K562 (cell line): ENCODE measurements at regions not wholly inside any gene's neighbourhood (a gene's known extent, or its start where the extent isn't known, plus 50 kb on each side); places are given as distances from the start of the nearest gene placed in this dataset.
A peak's percentile ranks its signal among the peaks of the same experiment; 100 is the strongest.

ENCODE experiments used
- ATAC-seq: fragments of 200-7000 bp; cut with Tn5 transposase; 3 replicates; pipeline ENCODE4 v1.9.1; 2020; ENCODE audit warnings: moderate library complexity
- BruUV-seq: library from RNA; stranded (reverse); fragments of 400-500 nt; replicated peaks from 2 replicates; lab custom pipeline; 2021; lab: Mats Ljungman, UMichigan
- CTCF ChIA-PET: fragments of 300-600 bp; formaldehyde crosslinking; extraction: SDS; loops from one replicate; lab custom pipeline; 2021; ENCODE audit warnings: low intra/inter-chr PET ratio; lab: Yijun Ruan, JAX
- POLR2A ChIA-PET: fragments of 300-600, 350-650 bp; sonication (Branson Sonifier 250); formaldehyde crosslinking; extraction: SDS; loops from one replicate; lab custom pipeline; 2021; ENCODE audit warnings: antibody characterized with exemption, inconsistent platforms; lab: Yijun Ruan, JAX
- DNase-seq, 4 experiments: peaks; one replicate each; pipeline versions ENCODE4 v3.0.0 to v3.0.0-alpha.2; 2011 to 2018; ENCODE audit warnings: low spot score in 3 of 4, mixed read lengths in 3 of 4; ENCODE audit errors: extremely low read depth in 1 of 4
- FAIRE-seq: peaks from 2 replicates; lab custom pipeline; 2011; peaks lifted over from hg19 to GRCh38; lab: Jason Lieb, UNC
- H2AFZ ChIP-seq: 2 replicates; pipeline ENCODE4 v1.6.0; 2011; ENCODE audit warnings: low read depth, low read length, control low read depth, inconsistent platforms
- H3K27ac ChIP-seq: fragments of 200-600 bp; 3 replicates; pipeline ENCODE4 v1.8.0; 2011; ENCODE audit warnings: low read depth, mild to moderate bottlenecking, control low read depth, inconsistent platforms, low read length, moderate library complexity, mixed read lengths; ENCODE audit errors: extremely low read depth
- H3K27me3 ChIP-seq, 2 experiments: fragments of 300-600 bp in 1 of 2; 2 replicates in 1 of 2; 3 replicates in 1 of 2; pipeline versions ENCODE4 v1.6.0 to v1.8.0; 2011; ENCODE audit warnings: inconsistent platforms in 2 of 2, low read length in 2 of 2, mild to moderate bottlenecking in 1 of 2, mixed read lengths in 1 of 2, moderate library complexity in 1 of 2; ENCODE audit not compliant: control insufficient read depth in 2 of 2, insufficient read depth in 2 of 2
- H3K36me3 ChIP-seq: fragments of 300-600 bp; 3 replicates; pipeline ENCODE4 v1.8.0; 2011; ENCODE audit warnings: mild to moderate bottlenecking, low read length, inconsistent platforms; ENCODE audit not compliant: control insufficient read depth, insufficient read depth
- H3K4me1 ChIP-seq, 2 experiments: fragments of 200-600 bp in 1 of 2; replicated peaks in 1 of 2; 2 replicates in 1 of 2; 3 replicates in 1 of 2; pipeline versions ENCODE4 v1.5.1 to v1.8.0; 2011; ENCODE audit warnings: inconsistent platforms in 2 of 2, low read length in 2 of 2, mild to moderate bottlenecking in 1 of 2, mixed read lengths in 1 of 2, moderate library complexity in 1 of 2; ENCODE audit not compliant: control insufficient read depth in 2 of 2, insufficient read depth in 2 of 2
- H3K4me2 ChIP-seq: 2 replicates; pipeline ENCODE4 v1.6.1; 2011; ENCODE audit warnings: low read length, control low read depth, inconsistent platforms, mixed read lengths; ENCODE audit not compliant: insufficient read depth
- H3K4me3 ChIP-seq: fragments of 200-600 bp; sonication (generic), shearing (Covaris generic); 2 replicates; pipeline ENCODE4 v1.5.1; 2016; ENCODE audit warnings: control low read depth, inconsistent platforms
- H3K79me2 ChIP-seq: fragments of 200-600 bp; 3 replicates; pipeline ENCODE4 v1.8.0; 2011; ENCODE audit warnings: low read length, inconsistent platforms; ENCODE audit not compliant: control insufficient read depth, insufficient read depth
- H3K9ac ChIP-seq, 2 experiments: 2 replicates each; pipeline versions ENCODE4 v1.6.0 to v1.6.1; 2011; ENCODE audit warnings: low read depth in 2 of 2, low read length in 2 of 2, control low read depth in 1 of 2, inconsistent platforms in 1 of 2, mild to moderate bottlenecking in 1 of 2, mixed read lengths in 1 of 2; ENCODE audit not compliant: insufficient read depth in 1 of 2
- H3K9me1 ChIP-seq: one replicate; pipeline ENCODE4 v1.6.0; 2011; ENCODE audit warnings: inconsistent platforms, mild to moderate bottlenecking, low read length, moderate library complexity; ENCODE audit not compliant: control insufficient read depth, insufficient read depth
- H3K9me3 ChIP-seq: replicated peaks from 2 replicates; pipeline ENCODE4 v1.5.1; 2011; ENCODE audit warnings: low read depth, low read length, inconsistent platforms; ENCODE audit not compliant: control insufficient read depth, insufficient read depth
- H4K20me1 ChIP-seq: replicated peaks from 2 replicates; pipeline ENCODE4 v1.6.1; 2011; ENCODE audit warnings: low read length, inconsistent platforms, mixed read lengths; ENCODE audit not compliant: control insufficient read depth, insufficient read depth
- POLR2B ChIP-seq: fragments of 450-650 bp; IDR thresholded peaks from 2 replicates; pipeline ENCODE4 v1.6.1; 2018; ENCODE audit warnings: low read depth; ENCODE audit not compliant: partially characterized antibody
- RAD21 ChIP-seq, 2 experiments: fragments of 250-450 bp in 1 of 2; fragments of 450-650 bp in 1 of 2; sonication (Bioruptor Pico) in 1 of 2; formaldehyde crosslinking in 1 of 2; IDR thresholded peaks in 1 of 2; conservative IDR thresholded peaks in 1 of 2; 2 replicates each; pipeline versions ENCODE4 v1.4.0 to v1.8.0; 2020 to 2022; ENCODE audit warnings: mild to moderate bottlenecking in 2 of 2, moderate library complexity in 1 of 2
- WGBS: fragments of 100-300 bp; shearing (Covaris generic); methylation state at CpG from one replicate; pipeline ENCODE4 v1.1.6; 2016; ENCODE audit warnings: low coverage, mixed read lengths; ENCODE audit not compliant: insufficient coverage; ENCODE audit errors: missing lambda C conversion rate; 5-methylcytosine and 5-hydroxymethylcytosine counted together
- in situ Hi-C: fragments of 300-500 bp; cut with MboI; formaldehyde crosslinking; loops from 4 replicates; pipeline ENCODE4 v1.15.0; 2018; ENCODE audit warnings: inconsistent platforms, mixed read lengths
- intact Hi-C: fragments of 100-400 bp; cut with micrococcal nuclease; formaldehyde crosslinking; loops from 2 replicates; pipeline ENCODE4 v1.14.2; 2022
- TF ChIP-seq, protein P1 (sequence below), 3 experiments: IDR thresholded peaks in 2 of 3; conservative IDR thresholded peaks in 1 of 3; 2 replicates each; pipeline ENCODE4 v1.5.1; 2011 to 2012; ENCODE audit warnings: low read length in 3 of 3, mild to moderate bottlenecking in 3 of 3, control low read depth in 2 of 3, improper control_type of control experiment in 1 of 3, inconsistent platforms in 1 of 3, low read depth in 1 of 3, mixed read lengths in 1 of 3, moderate library complexity in 1 of 3; ENCODE audit not compliant: insufficient read depth in 2 of 3

DNA sequence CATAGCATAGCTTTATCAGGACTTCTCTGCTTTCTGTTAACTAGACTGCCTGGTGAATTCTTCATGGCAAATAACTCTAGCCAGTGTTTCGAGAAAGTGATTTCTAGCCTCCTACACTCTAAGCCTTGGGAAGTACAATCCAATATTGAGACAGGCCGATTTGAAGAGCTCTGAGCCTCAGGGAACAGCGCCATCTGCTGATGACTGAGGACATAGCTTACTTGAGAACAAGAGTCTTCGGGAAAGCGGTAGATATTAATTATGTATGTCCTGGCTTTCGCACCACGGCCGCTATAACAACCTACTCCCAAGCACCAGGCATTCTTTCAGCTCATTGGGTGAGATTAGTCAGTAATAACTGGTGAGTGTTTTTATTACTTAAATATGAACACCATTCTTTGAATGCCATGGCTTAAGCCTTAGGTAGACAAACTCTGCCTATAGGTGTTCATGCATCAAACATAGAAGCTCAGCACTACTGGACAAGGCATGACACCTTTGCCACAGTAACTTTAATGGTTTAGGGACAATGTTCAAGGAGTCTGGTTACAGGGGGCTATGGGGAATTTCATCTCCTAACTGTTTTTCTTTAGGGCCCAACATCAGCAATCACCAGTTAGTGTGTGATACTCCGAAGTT, 518.6 kb downstream of the BMP2 start:
- 2% methylated on average over 9 of the region's 9 CpGs for WGBS
- Histone ChIP-seq H3K36me3 (no peaks in the 10 kb centered on the region), H3K9me3 (no peaks in the 10 kb centered on the region), H3K4me3 (no peak overlapping the region), H3K27me3 (no peaks in the 10 kb centered on the region), H3K27ac (no peak overlapping the region), H3K4me1 (no peaks in the 10 kb centered on the region), H3K79me2 (no peaks in the 10 kb centered on the region), H4K20me1 (no peaks in the 10 kb centered on the region), H3K4me2 (no peak overlapping the region), H3K9ac (no peak overlapping the region), H3K9me1 (no peaks in the 10 kb centered on the region), H2AFZ (no peak overlapping the region)
- DNase-seq = peak; percentile 5 to 48 (median 11)
- in situ Hi-C loops = no loop called here
- ChIA-PET CTCF (no interaction called here), POLR2A (no interaction called here)
- ATAC-seq = no peak; the same call in 2 of the 3 replicates
- intact Hi-C loops = no loop called here
- TF ChIP-seq, protein P1, sequence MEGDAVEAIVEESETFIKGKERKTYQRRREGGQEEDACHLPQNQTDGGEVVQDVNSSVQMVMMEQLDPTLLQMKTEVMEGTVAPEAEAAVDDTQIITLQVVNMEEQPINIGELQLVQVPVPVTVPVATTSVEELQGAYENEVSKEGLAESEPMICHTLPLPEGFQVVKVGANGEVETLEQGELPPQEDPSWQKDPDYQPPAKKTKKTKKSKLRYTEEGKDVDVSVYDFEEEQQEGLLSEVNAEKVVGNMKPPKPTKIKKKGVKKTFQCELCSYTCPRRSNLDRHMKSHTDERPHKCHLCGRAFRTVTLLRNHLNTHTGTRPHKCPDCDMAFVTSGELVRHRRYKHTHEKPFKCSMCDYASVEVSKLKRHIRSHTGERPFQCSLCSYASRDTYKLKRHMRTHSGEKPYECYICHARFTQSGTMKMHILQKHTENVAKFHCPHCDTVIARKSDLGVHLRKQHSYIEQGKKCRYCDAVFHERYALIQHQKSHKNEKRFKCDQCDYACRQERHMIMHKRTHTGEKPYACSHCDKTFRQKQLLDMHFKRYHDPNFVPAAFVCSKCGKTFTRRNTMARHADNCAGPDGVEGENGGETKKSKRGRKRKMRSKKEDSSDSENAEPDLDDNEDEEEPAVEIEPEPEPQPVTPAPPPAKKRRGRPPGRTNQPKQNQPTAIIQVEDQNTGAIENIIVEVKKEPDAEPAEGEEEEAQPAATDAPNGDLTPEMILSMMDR (IDR thresholded peaks at IDR 0.05 in 2 of 3, conservative IDR thresholded peaks at IDR 0.05 in 1 of 3; ENCODE audit: insufficient read depth in 2 of 3, low read depth in 1 of 3, low read length in 3 of 3) = peak; percentile 9 to 48 (median 46); a peak in 4 of 6 replicates
- TF ChIP-seq RAD21 (CRISPR knock-in tag; conservative IDR thresholded peaks at IDR 0.05 in 1 of 2, IDR thresholded peaks at IDR 0.05 in 1 of 2) (peak; percentile 25 to 53; a peak in 3 of 4 replicates), POLR2B (no peak)
- BruUV-seq = no TSS peak
- no peak for FAIRE-seq
